Uterus (tissue), 3 donors: ENCODE measurements at regions not wholly inside any gene's neighbourhood (a gene's known extent, or its start where the extent isn't known, plus 50 kb on each side); places are given as distances from the start of the nearest gene placed in this dataset.

Source experiments
- DNase-seq, 2 donors: peaks; one replicate each; pipeline ENCODE4 v3.0.0-alpha.2; 2019 to 2020
- H3K27ac ChIP-seq, 2 donors: fragments of 200-600 bp; sonication (generic); 1 replicate in 1 of 2; 2 replicates in 1 of 2; pipeline ENCODE4 v1.5.1; 2016 to 2018
- H3K27me3 ChIP-seq, 2 donors: fragments of 200-600 bp; sonication (generic); one replicate each; pipeline ENCODE4 v1.5.1; 2018 to 2019; ENCODE audit warnings: control low read depth in 1 of 2
- H3K36me3 ChIP-seq, 2 donors: fragments of 200-600 bp; sonication (generic); one replicate each; pipeline ENCODE4 v1.5.1; 2019; ENCODE audit warnings: control low read depth in 1 of 2
- H3K4me1 ChIP-seq, 2 donors: fragments of 200-600 bp; sonication (generic); one replicate each; pipeline ENCODE4 v1.5.1; 2018 to 2019; ENCODE audit warnings: control low read depth in 1 of 2
- H3K4me3 ChIP-seq, 2 donors: fragments of 200-600 bp; sonication (generic); 1 replicate in 1 of 2; 2 replicates in 1 of 2; pipeline ENCODE4 v1.5.1; 2018 to 2019; ENCODE audit warnings: mild to moderate bottlenecking in 1 of 2
- H3K9me3 ChIP-seq, 2 donors: fragments of 200-600 bp; sonication (generic); one replicate each; pipeline ENCODE4 v1.5.1; 2019; ENCODE audit warnings: control low read depth in 1 of 2
- CTCF ChIP-seq, 4 experiments: fragments of 200-600 bp in 2 of 4; fragments of 450-650 bp in 2 of 4; sonication (generic) in 2 of 4; IDR thresholded peaks; one replicate each; pipeline ENCODE4 v1.5.1; 2016 to 2019; ENCODE audit warnings: antibody characterized with exemption in 4 of 4, mild to moderate bottlenecking in 2 of 4, moderate library complexity in 1 of 4
- POLR2A ChIP-seq, 2 donors: fragments of 450-650 bp; IDR thresholded peaks; one replicate each; pipeline ENCODE4 v1.6.1; 2016; ENCODE audit warnings: antibody characterized with exemption in 2 of 2, mild to moderate bottlenecking in 1 of 2, moderate library complexity in 1 of 2
- intact Hi-C: fragments of 100-400 bp; cut with DNase I; formaldehyde crosslinking; loops from one replicate; pipeline ENCODE4 v1.15.1; 2023; ENCODE audit warnings: low total_unique reads
- donor health status: DM: yes; HTN: yes; CAD: no.

GRCh38 chr5:165057145-165057544 lies 1551.7 kb downstream of the MAT2B start:
- TF ChIP-seq CTCF (IDR thresholded peaks at IDR 0.05) (no peak), POLR2A (IDR thresholded peaks at IDR 0.05) (no peak)
- H3K27me3 ChIP-seq: no peaks in the 10 kb centered on the region
- H3K4me1 ChIP-seq: no peaks in the 10 kb centered on the region
- no peak overlapping the region for H3K27ac ChIP-seq
- H3K36me3 ChIP-seq: no peaks in the 10 kb centered on the region
- H3K9me3 ChIP-seq: no peaks in the 10 kb centered on the region
- intact Hi-C loops: no loop called here
- DNase-seq: no peak
- H3K4me3 ChIP-seq: no peak overlapping the region

DNA sequence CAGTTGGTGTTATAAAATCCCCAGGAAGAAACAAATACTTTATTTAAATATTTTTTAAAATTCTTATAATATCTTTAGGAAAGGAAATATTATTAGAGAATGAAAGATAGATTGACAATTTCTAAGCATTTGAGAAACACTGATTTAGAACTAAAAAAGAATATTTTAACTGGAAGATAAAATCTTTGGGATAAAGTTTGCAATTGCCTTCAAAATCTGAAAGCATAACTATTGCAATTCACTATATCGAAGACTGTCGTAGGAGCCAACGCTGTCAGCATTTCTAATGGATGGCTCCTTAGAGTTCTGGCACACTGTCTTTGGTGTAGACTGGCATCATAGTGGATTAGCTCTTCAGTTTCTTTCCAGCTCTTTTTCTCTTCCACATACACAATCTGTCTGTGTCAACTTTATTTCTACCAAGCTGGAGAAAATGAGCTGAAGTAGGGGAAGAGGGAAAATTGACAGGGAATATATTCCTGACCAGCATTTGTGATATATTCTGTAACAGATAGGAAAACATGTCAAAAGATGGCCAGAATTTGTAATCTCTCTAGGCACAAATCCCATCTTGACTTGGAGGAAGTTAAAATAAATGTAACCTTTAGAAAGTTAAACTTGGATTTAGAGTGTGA lies 1561.4 kb downstream of the MAT2B start:
- no peak for DNase-seq
- intact Hi-C loops: no loop called here
- Histone ChIP-seq H3K27ac (no peak overlapping the region), H3K4me3 (no peak overlapping the region), H3K4me1 (no peaks in the 10 kb centered on the region), H3K9me3 (no peaks in the 10 kb centered on the region), H3K27me3 (no peaks in the 10 kb centered on the region), H3K36me3 (no peaks in the 10 kb centered on the region)
- no peak for TF ChIP-seq POLR2A (IDR thresholded peaks at IDR 0.05)
- TF ChIP-seq CTCF (IDR thresholded peaks at IDR 0.05): no peak

DNA sequence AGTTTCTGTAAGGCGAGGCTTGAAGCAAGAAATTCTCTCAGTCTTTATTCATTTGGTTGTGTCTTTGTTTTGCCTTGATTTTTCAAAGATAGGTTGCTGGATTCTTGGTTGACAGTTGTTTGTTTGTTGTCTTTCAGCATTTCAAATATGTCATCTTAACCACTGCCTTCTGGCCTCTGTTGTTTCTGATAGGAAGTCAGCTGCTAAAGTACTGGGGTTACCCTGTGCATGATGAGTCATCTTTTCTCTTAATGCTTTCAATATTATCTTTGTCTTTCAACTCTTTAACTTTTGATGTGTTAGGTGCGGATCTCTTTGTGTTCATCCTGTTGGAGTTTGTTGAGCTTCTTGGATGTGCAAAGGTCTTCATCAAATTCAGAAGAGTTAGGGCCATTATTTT lies 1571.3 kb downstream of the MAT2B start:
- no peaks in the 10 kb centered on the region for H3K9me3 ChIP-seq
- intact Hi-C loops: no loop called here
- no peaks in the 10 kb centered on the region for H3K27me3 ChIP-seq

DNA sequence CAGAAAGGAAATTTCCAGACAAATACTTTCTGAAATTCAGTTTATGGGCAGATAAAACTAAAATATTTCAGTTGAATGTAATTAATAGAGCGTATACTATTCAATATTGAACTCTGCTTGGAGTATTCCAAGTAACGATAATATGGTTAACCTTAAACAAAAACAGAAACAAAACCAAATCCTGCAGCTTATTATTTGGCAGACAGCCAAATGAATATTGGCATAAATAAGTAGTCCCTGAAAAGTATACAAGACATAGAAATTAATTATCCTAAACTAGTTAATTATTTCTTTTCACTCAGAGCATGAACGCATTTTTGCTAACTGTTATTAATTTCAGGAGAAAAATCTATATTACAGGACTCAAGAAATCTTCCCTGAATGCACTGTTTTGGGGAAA lies 1574.0 kb downstream of the MAT2B start:
- no peak overlapping the region for H3K27ac ChIP-seq
- intact Hi-C loops: no loop called here
- no peaks in the 10 kb centered on the region for H3K4me1 ChIP-seq
- H3K9me3 ChIP-seq: no peaks in the 10 kb centered on the region
- H3K4me3 ChIP-seq: no peak overlapping the region
- DNase-seq: no peak
- TF ChIP-seq CTCF (IDR thresholded peaks at IDR 0.05) (no peak), POLR2A (IDR thresholded peaks at IDR 0.05) (no peak)
- H3K36me3 ChIP-seq: no peaks in the 10 kb centered on the region
- H3K27me3 ChIP-seq: no peaks in the 10 kb centered on the region

More for the DNA sequence above, 1571.3 kb downstream of the MAT2B start:
- DNase-seq: no peak
- no peaks in the 10 kb centered on the region for H3K4me1 ChIP-seq
- no peak for TF ChIP-seq CTCF (IDR thresholded peaks at IDR 0.05)
- no peak for TF ChIP-seq POLR2A (IDR thresholded peaks at IDR 0.05)
- no peak overlapping the region for H3K27ac ChIP-seq
- no peak overlapping the region for H3K4me3 ChIP-seq
- H3K36me3 ChIP-seq: no peaks in the 10 kb centered on the region

DNA sequence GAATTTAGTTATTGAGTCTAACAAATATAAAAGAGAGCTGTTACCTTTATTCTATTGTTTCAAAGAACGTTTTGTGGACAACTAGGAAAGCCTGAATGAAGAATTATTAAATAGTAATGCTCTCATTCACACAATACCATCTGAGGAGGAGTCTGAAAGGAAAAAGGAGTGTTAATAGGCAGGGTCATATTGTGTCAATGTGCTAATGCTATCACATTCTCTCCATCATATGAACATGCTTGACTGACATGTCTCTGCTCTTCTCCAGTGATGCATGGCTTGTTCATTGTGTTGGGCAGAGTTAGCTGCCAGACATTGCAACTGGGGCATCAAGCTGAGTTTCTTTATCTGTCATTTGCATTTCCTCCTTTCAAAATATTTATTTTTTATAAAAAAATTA lies 1578.0 kb downstream of the MAT2B start:
- no peak for DNase-seq

More for the DNA sequence above, 1578.0 kb downstream of the MAT2B start:
- no peaks in the 10 kb centered on the region for H3K9me3 ChIP-seq
- TF ChIP-seq POLR2A (IDR thresholded peaks at IDR 0.05) (no peak), CTCF (IDR thresholded peaks at IDR 0.05) (no peak)
- no peak overlapping the region for H3K4me3 ChIP-seq
- intact Hi-C loops: no loop called here
- no peaks in the 10 kb centered on the region for H3K4me1 ChIP-seq
- no peak overlapping the region for H3K27ac ChIP-seq
- H3K27me3 ChIP-seq: no peaks in the 10 kb centered on the region
- no peaks in the 10 kb centered on the region for H3K36me3 ChIP-seq
